Activated naive CD8-positive, alpha-beta T cell treated with anti-CD3 and anti-CD28 coated beads, Interleukin-2, amount 10 ng/mL, durations not matched to agents 7 days and 5 days (primary cell): ENCODE measurements at regions not wholly inside any gene's neighbourhood (a gene's known extent, or its start where the extent isn't known, plus 50 kb on each side); places are given as distances from the start of the nearest gene placed in this dataset.

Source experiments
- ATAC-seq: fragments of 150-1000 bp; cut with Tn5 transposase; one replicate; pipeline ENCODE4 v1.10.0; 2021; ENCODE audit warnings: low read depth, moderate library complexity
- POLR2A ChIA-PET: fragments of 350-600 bp; sonication (Branson Sonifier 250); formaldehyde crosslinking; loops from one replicate; lab custom pipeline; 2021; ENCODE audit warnings: antibody characterized with exemption; lab: Charles Lee
- DNase-seq: peaks from one replicate; pipeline ENCODE4 v3.0.0; 2021
- H3K27ac Mint-ChIP-seq: one replicate; pipeline ENCODE4 v1.8.0; 2022; ENCODE audit warnings: mild to moderate bottlenecking, mixed read lengths
- H3K27me3 Mint-ChIP-seq: one replicate; pipeline ENCODE4 v1.8.0; 2022; ENCODE audit warnings: mild to moderate bottlenecking, moderate library complexity, mixed read lengths
- H3K36me3 Mint-ChIP-seq: one replicate; pipeline ENCODE4 v1.8.0; 2021; ENCODE audit warnings: mild to moderate bottlenecking, mixed read lengths
- H3K4me1 Mint-ChIP-seq: one replicate; pipeline ENCODE4 v1.8.0; 2021; ENCODE audit warnings: mixed read lengths
- H3K4me3 Mint-ChIP-seq: one replicate; pipeline ENCODE4 v1.8.0; 2022; ENCODE audit warnings: mild to moderate bottlenecking, moderate library complexity, mixed read lengths
- H3K9me3 Mint-ChIP-seq: one replicate; pipeline ENCODE4 v1.8.0; 2021; ENCODE audit warnings: mixed read lengths

GRCh38 chr2:192354512-192355244 is 159.9 kb upstream of the TMEFF2 start:
- H3K9me3 Mint-ChIP-seq: peaks cover 3% of the 10 kb centered on the region
- no peak overlapping the region for H3K27ac Mint-ChIP-seq
- POLR2A ChIA-PET: no interaction called here
- ATAC-seq (no peak), DNase-seq (no peak)
- H3K4me1 Mint-ChIP-seq: no peaks in the 10 kb centered on the region
- H3K36me3 Mint-ChIP-seq: no peaks in the 10 kb centered on the region
- H3K4me3 Mint-ChIP-seq: no peak overlapping the region
- no peaks in the 10 kb centered on the region for H3K27me3 Mint-ChIP-seq

- H3K4me3 Mint-ChIP-seq: no peak overlapping the region
- peaks cover 3% of the 10 kb centered on the region for H3K9me3 Mint-ChIP-seq
- DNase-seq (no peak), ATAC-seq (no peak)
- POLR2A ChIA-PET: no interaction called here
- no peaks in the 10 kb centered on the region for H3K36me3 Mint-ChIP-seq
- H3K27me3 Mint-ChIP-seq: no peaks in the 10 kb centered on the region
- no peaks in the 10 kb centered on the region for H3K4me1 Mint-ChIP-seq
- no peak overlapping the region for H3K27ac Mint-ChIP-seq
Measured at GRCh38 chr2:192347542-192347941, 152.8 kb upstream of the TMEFF2 start.

- Mint-ChIP-seq H3K27ac (no peak overlapping the region), H3K27me3 (no peaks in the 10 kb centered on the region), H3K4me3 (no peak overlapping the region), H3K9me3 (peaks cover 3% of the 10 kb centered on the region), H3K36me3 (no peaks in the 10 kb centered on the region), H3K4me1 (no peaks in the 10 kb centered on the region)
- ATAC-seq (no peak), DNase-seq (no peak)
- POLR2A ChIA-PET: no interaction called here
Measured at GRCh38 chr2:192345287-192345686, 150.6 kb upstream of the TMEFF2 start.

- Mint-ChIP-seq H3K9me3 (no peaks in the 10 kb centered on the region), H3K4me3 (no peak overlapping the region), H3K27ac (no peak overlapping the region)
Measured at GRCh38 chr2:192333642-192334041, 138.9 kb upstream of the TMEFF2 start.

GRCh38 chr2:192328297-192328696 is 133.6 kb upstream of the TMEFF2 start:
- H3K36me3 Mint-ChIP-seq: no peaks in the 10 kb centered on the region
- DNase-seq: no peak
- no peak for ATAC-seq
- POLR2A ChIA-PET: no interaction called here
- no peak overlapping the region for H3K27ac Mint-ChIP-seq
- no peak overlapping the region for H3K4me3 Mint-ChIP-seq
- H3K9me3 Mint-ChIP-seq: no peaks in the 10 kb centered on the region
- no peaks in the 10 kb centered on the region for H3K4me1 Mint-ChIP-seq
- no peaks in the 10 kb centered on the region for H3K27me3 Mint-ChIP-seq

More at GRCh38 chr2:192333642-192334041, 138.9 kb upstream of the TMEFF2 start:
- DNase-seq (no peak), ATAC-seq (no peak)
- Mint-ChIP-seq H3K36me3 (no peaks in the 10 kb centered on the region), H3K4me1 (no peaks in the 10 kb centered on the region), H3K27me3 (no peaks in the 10 kb centered on the region)
- POLR2A ChIA-PET: no interaction called here

- Mint-ChIP-seq H3K9me3 (no peaks in the 10 kb centered on the region), H3K27me3 (no peaks in the 10 kb centered on the region), H3K4me1 (no peaks in the 10 kb centered on the region), H3K4me3 (no peak overlapping the region), H3K36me3 (no peaks in the 10 kb centered on the region), H3K27ac (no peak overlapping the region)
- ATAC-seq (no peak), DNase-seq (no peak)
- POLR2A ChIA-PET: no interaction called here
Measured at GRCh38 chr2:192327576-192327975, 132.8 kb upstream of the TMEFF2 start.

GRCh38 chr2:192315543-192315942 is 120.8 kb upstream of the TMEFF2 start:
- POLR2A ChIA-PET: no interaction called here
- no peak overlapping the region for H3K4me3 Mint-ChIP-seq
- ATAC-seq (no peak), DNase-seq (no peak)
- H3K9me3 Mint-ChIP-seq: no peaks in the 10 kb centered on the region
- no peaks in the 10 kb centered on the region for H3K4me1 Mint-ChIP-seq
- H3K27ac Mint-ChIP-seq: no peak overlapping the region
- no peaks in the 10 kb centered on the region for H3K36me3 Mint-ChIP-seq
- H3K27me3 Mint-ChIP-seq: no peaks in the 10 kb centered on the region

GRCh38 chr2:192314800-192315481 is 120.2 kb upstream of the TMEFF2 start:
- H3K27ac Mint-ChIP-seq: no peak overlapping the region
- no peaks in the 10 kb centered on the region for H3K9me3 Mint-ChIP-seq
- ATAC-seq: no peak

GRCh38 chr2:192313773-192314172 is 119.0 kb upstream of the TMEFF2 start:
- H3K36me3 Mint-ChIP-seq: no peaks in the 10 kb centered on the region
- H3K27ac Mint-ChIP-seq: no peak overlapping the region
- no peak for DNase-seq
- no peak overlapping the region for H3K4me3 Mint-ChIP-seq
- H3K9me3 Mint-ChIP-seq: no peaks in the 10 kb centered on the region
- POLR2A ChIA-PET: no interaction called here
- H3K27me3 Mint-ChIP-seq: no peaks in the 10 kb centered on the region
- H3K4me1 Mint-ChIP-seq: no peaks in the 10 kb centered on the region
- no peak for ATAC-seq

More at GRCh38 chr2:192314800-192315481, 120.2 kb upstream of the TMEFF2 start:
- DNase-seq: no peak
- H3K36me3 Mint-ChIP-seq: no peaks in the 10 kb centered on the region
- H3K4me1 Mint-ChIP-seq: no peaks in the 10 kb centered on the region
- POLR2A ChIA-PET: no interaction called here
- no peaks in the 10 kb centered on the region for H3K27me3 Mint-ChIP-seq
- no peak overlapping the region for H3K4me3 Mint-ChIP-seq

GRCh38 chr2:192311701-192312460 is 117.1 kb upstream of the TMEFF2 start:
- DNase-seq: no peak
- no peak overlapping the region for H3K27ac Mint-ChIP-seq
- H3K27me3 Mint-ChIP-seq: no peaks in the 10 kb centered on the region
- H3K4me1 Mint-ChIP-seq: no peaks in the 10 kb centered on the region
- no peak overlapping the region for H3K4me3 Mint-ChIP-seq
- ATAC-seq: no peak
- no peaks in the 10 kb centered on the region for H3K9me3 Mint-ChIP-seq
- no peaks in the 10 kb centered on the region for H3K36me3 Mint-ChIP-seq
- POLR2A ChIA-PET: no interaction called here

- ATAC-seq: no peak
- Mint-ChIP-seq H3K27me3 (no peaks in the 10 kb centered on the region), H3K4me1 (no peaks in the 10 kb centered on the region), H3K36me3 (no peaks in the 10 kb centered on the region), H3K4me3 (no peak overlapping the region), H3K27ac (no peak overlapping the region), H3K9me3 (no peaks in the 10 kb centered on the region)
- POLR2A ChIA-PET: no interaction called here
- no peak for DNase-seq
Measured at GRCh38 chr2:192307530-192307929, 112.8 kb upstream of the TMEFF2 start.

GRCh38 chr2:192298664-192299063 is 103.9 kb upstream of the TMEFF2 start:
- Mint-ChIP-seq H3K36me3 (no peaks in the 10 kb centered on the region), H3K27me3 (no peaks in the 10 kb centered on the region), H3K9me3 (no peaks in the 10 kb centered on the region), H3K4me1 (no peaks in the 10 kb centered on the region), H3K27ac (no peak overlapping the region), H3K4me3 (no peak overlapping the region)
- no peak for DNase-seq
- POLR2A ChIA-PET: no interaction called here
- no peak for ATAC-seq

GRCh38 chr2:192292478-192292877 is 97.7 kb upstream of the TMEFF2 start:
- ATAC-seq (no peak), DNase-seq (no peak)
- no peaks in the 10 kb centered on the region for H3K36me3 Mint-ChIP-seq
- H3K27ac Mint-ChIP-seq: no peak overlapping the region
- H3K4me1 Mint-ChIP-seq: no peaks in the 10 kb centered on the region
- H3K4me3 Mint-ChIP-seq: no peak overlapping the region
- H3K27me3 Mint-ChIP-seq: no peaks in the 10 kb centered on the region
- POLR2A ChIA-PET: no interaction called here
- H3K9me3 Mint-ChIP-seq: no peaks in the 10 kb centered on the region

GRCh38 chr2:192288295-192288694 is 93.6 kb upstream of the TMEFF2 start:
- no peaks in the 10 kb centered on the region for H3K27me3 Mint-ChIP-seq
- no peaks in the 10 kb centered on the region for H3K4me1 Mint-ChIP-seq
- H3K9me3 Mint-ChIP-seq: no peaks in the 10 kb centered on the region
- H3K4me3 Mint-ChIP-seq: no peak overlapping the region
- no peak overlapping the region for H3K27ac Mint-ChIP-seq
- no peak for DNase-seq
- POLR2A ChIA-PET: no interaction called here
- H3K36me3 Mint-ChIP-seq: no peaks in the 10 kb centered on the region
- ATAC-seq: no peak
